ENCODE measurements at regions not wholly inside any gene's neighbourhood (a gene's known extent, or its start where the extent isn't known, plus 50 kb on each side); places are given as distances from the start of the nearest gene placed in this dataset.

GRCh38 chr12:60666895-60667294 lies 1071.1 kb downstream of the SLC16A7 start:
- TF ChIP-seq CTCF (IDR thresholded peaks at IDR 0.05) (no peak), POLR2A (IDR thresholded peaks at IDR 0.05) (no peak), POLR2AphosphoS5 (IDR thresholded peaks at IDR 0.05) (no peak)

All from prostate gland (tissue), 2 donors.